Epithelial cell of esophagus (primary cell): ENCODE measurements at regions not wholly inside any gene's neighbourhood (a gene's known extent, or its start where the extent isn't known, plus 50 kb on each side); places are given as distances from the start of the nearest gene placed in this dataset.

ENCODE experiments used
- DNase-seq: peaks from one replicate; pipeline ENCODE4 v3.0.0; 2010; ENCODE audit warnings: low read depth
- H3K4me3 ChIP-seq: 2 replicates; pipeline ENCODE4 v1.5.1; 2011; ENCODE audit warnings: mild to moderate bottlenecking, low read length, control low read depth
- CTCF ChIP-seq: IDR thresholded peaks from 2 replicates; pipeline ENCODE4 v1.5.1; 2011; ENCODE audit warnings: low read depth, mild to moderate bottlenecking, low read length, control low read depth, inconsistent platforms; ENCODE audit not compliant: insufficient read depth; ENCODE audit errors: missing control alignments

GRCh38 chr15:29364426-29365078 lies 94.9 kb upstream of the NSMCE3 start:
- TF ChIP-seq CTCF: no peak
- H3K4me3 ChIP-seq: no peak overlapping the region
- DNase-seq: peak; percentile 34

- TF ChIP-seq CTCF: no peak
- no peak for DNase-seq
- H3K4me3 ChIP-seq: no peak overlapping the region
These were observed 91.9 kb upstream of the NSMCE3 start for GRCh38 chr15:29361560-29361959.

- H3K4me3 ChIP-seq: no peak overlapping the region
- TF ChIP-seq CTCF: no peak
- DNase-seq: no peak
These were observed 90.5 kb upstream of the NSMCE3 start for GRCh38 chr15:29360152-29360551.

- DNase-seq: no peak
- TF ChIP-seq CTCF: no peak
- no peak overlapping the region for H3K4me3 ChIP-seq
These were observed 87.2 kb upstream of the NSMCE3 start for GRCh38 chr15:29356786-29357185.

- TF ChIP-seq CTCF: no peak
- DNase-seq: no peak
- H3K4me3 ChIP-seq: no peak overlapping the region
These were observed 85.9 kb upstream of the NSMCE3 start for GRCh38 chr15:29355477-29355876.

GRCh38 chr15:29352402-29352801 lies 82.8 kb upstream of the NSMCE3 start:
- no peak overlapping the region for H3K4me3 ChIP-seq
- DNase-seq: peak; percentile 19
- no peak for TF ChIP-seq CTCF

GRCh38 chr15:29349196-29349595 lies 79.6 kb upstream of the NSMCE3 start:
- DNase-seq: no peak
- H3K4me3 ChIP-seq: no peak overlapping the region
- TF ChIP-seq CTCF: no peak
